K562 (cell line): ENCODE measurements at regions not wholly inside any gene's neighbourhood (a gene's known extent, or its start where the extent isn't known, plus 50 kb on each side); places are given as distances from the start of the nearest gene placed in this dataset.

Source experiments
- CREB5 ChIP-seq: fragments of 250-450 bp; sonication (Bioruptor Pico); IDR thresholded peaks from 2 replicates; pipeline ENCODE4 v1.5.0; 2020; ENCODE audit warnings: mild to moderate bottlenecking
- IRF9 ChIP-seq: fragments of 450-650 bp; IDR thresholded peaks from 2 replicates; pipeline ENCODE4 v1.6.1; 2016; ENCODE audit warnings: missing biosample characterization, missing genetic modification characterization

DNA sequence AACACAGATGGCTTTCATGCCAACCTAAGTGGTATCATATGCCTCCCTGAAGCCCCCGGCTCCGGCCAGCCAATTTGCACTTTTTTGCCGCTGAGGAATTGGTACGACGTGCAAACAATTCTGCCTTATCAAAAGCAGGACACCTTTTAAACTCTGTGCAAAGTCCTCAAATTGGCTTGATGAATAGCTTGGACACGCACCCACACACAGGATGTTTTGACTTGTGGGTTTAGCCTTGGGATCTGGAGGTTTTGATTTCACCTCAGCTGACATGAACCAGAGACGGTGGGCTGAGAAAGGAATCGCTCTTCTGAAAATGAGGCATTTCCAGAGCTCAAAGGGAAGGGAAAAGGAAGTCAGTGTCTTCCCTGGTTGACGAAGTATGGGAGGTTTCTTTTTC is 110.8 kb upstream of the SHOX start:
- no peak for TF ChIP-seq CREB5 (CRISPR knock-in tag)
- TF ChIP-seq IRF9 (tag), result no peak
